ENCODE measurements at regions not wholly inside any gene's neighbourhood (a gene's known extent, or its start where the extent isn't known, plus 50 kb on each side); places are given as distances from the start of the nearest gene placed in this dataset.

DNA sequence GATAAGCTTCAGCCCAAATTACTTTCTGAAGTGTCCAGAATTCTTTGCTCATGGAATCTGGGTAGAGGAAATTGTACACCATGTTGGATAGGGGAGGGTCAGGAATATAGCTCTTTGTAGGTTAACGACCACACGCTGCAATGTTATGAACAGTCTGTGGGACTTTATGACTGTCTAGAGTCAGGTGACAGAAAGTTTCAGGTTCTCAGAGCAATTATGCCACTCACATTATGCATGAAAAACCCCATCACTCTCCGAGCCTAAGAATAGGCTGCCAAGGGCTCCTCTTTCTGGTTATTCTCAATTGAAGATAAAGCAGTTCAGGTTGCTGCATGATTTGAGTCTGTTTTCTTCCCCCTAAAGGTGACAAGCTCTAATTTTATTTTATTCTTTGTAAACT lies 430.9 kb downstream of the ATP23 start:
- no peak for DNase-seq
- Mint-ChIP-seq H3K4me1 (no peaks in the 10 kb centered on the region), H3K27ac (no peak overlapping the region), H3K36me3 (ENCODE audit: low read depth) (no peaks in the 10 kb centered on the region), H3K9me3 (no peaks in the 10 kb centered on the region), H3K27me3 (no peaks in the 10 kb centered on the region), H3K4me3 (no peak overlapping the region)
- ChIA-PET CTCF (no interaction called here), POLR2A (no interaction called here)

DNA sequence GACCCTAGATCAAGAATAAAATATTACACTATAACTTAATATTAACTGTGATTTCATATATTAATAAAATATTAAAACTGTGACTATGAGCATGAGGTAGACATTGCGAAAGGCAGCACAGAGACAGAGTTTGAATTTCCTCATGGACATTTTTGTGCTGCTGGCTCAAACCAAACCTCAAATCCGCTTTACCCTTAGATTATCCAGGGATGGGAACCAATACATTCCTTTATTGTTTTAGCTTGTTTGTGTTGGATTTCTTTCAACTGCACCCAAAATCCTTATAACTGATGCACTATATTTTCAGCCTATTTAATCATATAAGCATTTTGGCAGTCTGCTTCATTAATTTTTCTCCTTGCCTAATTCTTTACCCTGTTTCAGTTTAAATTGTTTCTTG lies 436.7 kb downstream of the ATP23 start:
- Mint-ChIP-seq H3K4me1 (no peaks in the 10 kb centered on the region), H3K36me3 (ENCODE audit: low read depth) (no peaks in the 10 kb centered on the region), H3K27me3 (peaks cover 6% of the 10 kb centered on the region), H3K4me3 (no peak overlapping the region), H3K27ac (no peak overlapping the region), H3K9me3 (no peaks in the 10 kb centered on the region)
- POLR2A ChIA-PET: no interaction called here
- DNase-seq: no peak
- CTCF ChIA-PET: no interaction called here

DNA sequence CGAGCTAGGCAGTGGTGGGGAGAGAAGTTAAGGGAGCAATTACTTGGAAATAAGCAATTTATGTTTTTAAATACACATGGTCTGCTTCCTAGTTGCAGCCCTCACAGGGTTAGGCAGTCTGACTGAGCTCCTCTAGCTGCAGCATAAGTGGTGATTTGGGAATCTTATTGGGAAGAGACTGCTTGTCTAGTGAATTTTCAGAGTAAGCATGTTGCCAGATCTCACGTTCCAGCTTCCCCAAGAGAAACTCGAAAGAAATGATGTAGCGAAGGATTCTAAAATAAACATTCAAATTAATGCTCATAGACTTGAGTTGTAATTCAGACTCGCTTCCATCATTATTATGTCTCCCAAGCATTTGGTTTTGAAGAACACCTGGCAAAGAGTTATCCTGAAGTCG lies 440.2 kb downstream of the ATP23 start:
- no peak for DNase-seq
- ChIA-PET POLR2A (no interaction called here), CTCF (interaction anchor here (1.0 kb wide), 1 partner anchor 62 kb away, joined by 3 read pairs; no protein-coding TSS in a partner anchor)
- no peaks in the 10 kb centered on the region for H3K9me3 Mint-ChIP-seq
- no peak overlapping the region for H3K27ac Mint-ChIP-seq
- H3K27me3 Mint-ChIP-seq: peaks cover 8% of the 10 kb centered on the region
- H3K36me3 Mint-ChIP-seq (ENCODE audit: low read depth): no peaks in the 10 kb centered on the region
- no peaks in the 10 kb centered on the region for H3K4me1 Mint-ChIP-seq
- no peak overlapping the region for H3K4me3 Mint-ChIP-seq

DNA sequence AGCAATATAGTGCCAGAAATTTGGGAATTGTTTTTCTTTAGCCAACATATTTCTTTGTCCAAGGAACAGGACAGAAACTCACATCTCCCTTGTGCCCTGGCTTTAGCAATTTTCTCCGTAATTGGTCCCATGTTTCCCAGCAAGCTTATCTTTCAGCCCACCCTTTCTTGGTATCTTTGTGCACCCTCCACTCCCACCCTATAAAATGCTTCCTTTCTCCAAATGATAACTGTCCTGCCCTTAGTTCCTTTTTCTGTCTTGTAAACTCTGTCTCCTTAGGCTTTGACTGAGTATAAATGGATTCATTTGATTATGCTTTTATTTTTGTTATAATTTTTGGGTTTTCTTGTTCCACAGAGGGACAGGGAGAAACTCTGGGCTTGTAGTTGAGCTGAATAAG lies 442.8 kb downstream of the ATP23 start:
- Mint-ChIP-seq H3K27me3 (peaks cover 8% of the 10 kb centered on the region), H3K27ac (no peak overlapping the region), H3K4me3 (no peak overlapping the region), H3K9me3 (no peaks in the 10 kb centered on the region), H3K36me3 (ENCODE audit: low read depth) (no peaks in the 10 kb centered on the region), H3K4me1 (no peaks in the 10 kb centered on the region)
- CTCF ChIA-PET: no interaction called here
- DNase-seq: no peak
- POLR2A ChIA-PET: no interaction called here

DNA sequence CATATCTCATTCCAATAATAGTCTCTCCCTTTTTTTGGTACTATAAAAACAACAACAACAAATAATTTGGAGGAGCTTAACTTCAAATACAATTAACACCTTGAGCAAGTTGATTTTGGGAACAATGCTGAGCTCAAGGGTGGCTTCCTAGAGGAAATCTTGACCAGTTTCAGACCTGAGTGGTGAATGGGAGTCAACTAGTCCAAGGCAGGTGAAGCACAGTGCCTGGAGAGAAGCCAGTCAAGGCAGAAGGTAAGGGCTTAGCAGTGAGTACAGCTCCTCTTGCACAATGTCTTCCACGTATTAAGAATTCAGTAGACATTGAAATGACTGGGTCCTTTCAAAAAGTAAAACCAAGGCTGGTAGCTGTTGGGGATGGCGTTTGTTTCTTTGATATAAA lies 444.8 kb downstream of the ATP23 start:
- ChIA-PET CTCF (no interaction called here), POLR2A (no interaction called here)
- no peaks in the 10 kb centered on the region for H3K9me3 Mint-ChIP-seq
- no peaks in the 10 kb centered on the region for H3K36me3 Mint-ChIP-seq (ENCODE audit: low read depth)
- no peak overlapping the region for H3K4me3 Mint-ChIP-seq
- no peaks in the 10 kb centered on the region for H3K4me1 Mint-ChIP-seq
- no peak overlapping the region for H3K27ac Mint-ChIP-seq
- no peak for DNase-seq
- H3K27me3 Mint-ChIP-seq: peaks cover 6% of the 10 kb centered on the region

DNA sequence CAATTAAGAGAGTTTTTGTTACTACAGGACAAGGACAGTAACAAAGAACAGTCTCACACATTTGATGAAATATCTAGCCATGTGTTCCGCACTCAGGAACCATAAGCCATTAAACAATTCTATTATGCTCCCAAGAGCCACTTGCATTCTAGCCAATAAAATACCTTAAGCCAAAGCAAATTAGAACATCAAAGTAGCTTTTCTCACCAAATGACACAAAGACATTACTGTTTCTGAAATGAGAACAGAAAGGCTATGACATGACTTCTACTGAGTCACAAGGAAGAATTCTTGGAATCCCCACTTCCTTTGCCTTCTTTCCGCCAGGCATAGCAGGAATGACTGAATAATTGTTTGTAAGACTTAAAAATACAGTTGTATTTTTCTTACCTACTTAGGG lies 445.8 kb downstream of the ATP23 start:
- DNase-seq: no peak
- CTCF ChIA-PET: no interaction called here
- Mint-ChIP-seq H3K27me3 (peaks cover 2% of the 10 kb centered on the region), H3K4me3 (no peak overlapping the region), H3K27ac (no peak overlapping the region), H3K36me3 (ENCODE audit: low read depth) (no peaks in the 10 kb centered on the region), H3K4me1 (no peaks in the 10 kb centered on the region), H3K9me3 (no peaks in the 10 kb centered on the region)
- POLR2A ChIA-PET: no interaction called here

DNA sequence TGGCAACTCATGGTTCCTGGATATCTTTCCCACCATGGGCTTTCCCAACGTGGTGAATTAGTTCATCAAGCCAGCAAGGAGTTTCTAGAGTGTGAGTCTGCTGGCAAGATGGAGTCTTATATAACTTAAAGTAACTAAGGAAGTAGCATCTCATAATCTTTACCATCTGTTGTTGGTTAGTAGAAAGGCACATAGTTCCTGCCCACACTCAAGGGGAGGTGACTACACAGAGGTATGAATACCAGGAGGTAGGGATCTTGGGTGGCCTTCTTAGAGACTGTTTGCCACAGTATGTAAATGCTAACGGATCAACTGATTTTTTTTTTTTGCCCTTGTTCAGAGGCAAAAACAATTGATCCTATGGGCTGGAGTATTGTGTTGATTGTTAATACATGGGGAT lies 446.9 kb downstream of the ATP23 start:
- Mint-ChIP-seq H3K4me1 (no peaks in the 10 kb centered on the region), H3K27ac (no peak overlapping the region), H3K27me3 (peaks cover 2% of the 10 kb centered on the region), H3K9me3 (no peaks in the 10 kb centered on the region), H3K36me3 (ENCODE audit: low read depth) (no peaks in the 10 kb centered on the region), H3K4me3 (no peak overlapping the region)
- DNase-seq: no peak
- CTCF ChIA-PET: no interaction called here
- POLR2A ChIA-PET: no interaction called here

DNA sequence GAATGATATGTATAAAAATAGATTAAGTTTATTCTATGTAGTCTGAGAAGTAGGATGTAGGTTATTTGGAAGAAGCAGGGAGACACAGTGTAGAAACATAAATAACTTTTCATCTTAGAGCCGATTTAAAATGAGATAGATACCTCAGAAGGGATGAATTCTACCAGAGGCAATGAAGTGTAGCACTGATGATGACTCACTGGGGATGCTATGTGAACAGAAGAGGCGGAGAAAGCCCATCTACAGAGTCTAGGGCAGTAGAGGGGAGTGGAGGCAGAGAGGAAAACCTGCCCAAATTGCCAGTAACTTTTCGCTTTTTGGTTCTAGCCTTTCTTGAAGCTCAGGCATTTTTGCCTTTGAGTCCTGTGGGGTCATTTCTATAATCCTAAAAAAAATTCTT lies 451.8 kb downstream of the ATP23 start:
- Mint-ChIP-seq H3K27ac (no peak overlapping the region), H3K9me3 (no peaks in the 10 kb centered on the region), H3K4me1 (no peaks in the 10 kb centered on the region), H3K36me3 (ENCODE audit: low read depth) (no peaks in the 10 kb centered on the region), H3K27me3 (no peaks in the 10 kb centered on the region), H3K4me3 (no peak overlapping the region)
- DNase-seq: no peak
- ChIA-PET POLR2A (no interaction called here), CTCF (no interaction called here)

DNA sequence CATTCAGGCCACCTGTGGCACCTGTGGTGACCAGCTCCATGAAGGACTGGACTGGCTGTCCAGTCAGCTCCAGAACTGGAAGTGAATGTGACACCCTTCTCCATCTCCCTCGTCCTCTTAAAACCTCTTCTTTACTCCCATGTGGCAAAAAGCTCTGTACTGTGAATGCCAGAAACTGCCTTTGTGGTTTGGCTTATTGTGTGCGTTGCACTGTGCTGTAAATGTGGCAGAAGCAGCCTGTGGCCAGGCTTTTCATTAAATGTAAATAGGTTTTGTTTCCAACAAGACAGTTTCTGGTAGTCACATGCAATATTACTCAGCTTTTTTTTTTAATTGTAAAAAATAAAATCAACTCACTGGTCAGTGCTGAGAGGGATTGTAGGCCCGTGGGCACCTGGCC lies 453.7 kb downstream of the ATP23 start:
- H3K27ac Mint-ChIP-seq: no peak overlapping the region
- no peak overlapping the region for H3K4me3 Mint-ChIP-seq
- no peak for DNase-seq
- CTCF ChIA-PET: no interaction called here
- POLR2A ChIA-PET: no interaction called here
- H3K4me1 Mint-ChIP-seq: no peaks in the 10 kb centered on the region
- no peaks in the 10 kb centered on the region for H3K27me3 Mint-ChIP-seq
- H3K9me3 Mint-ChIP-seq: peaks cover 3% of the 10 kb centered on the region
- H3K36me3 Mint-ChIP-seq (ENCODE audit: low read depth): no peaks in the 10 kb centered on the region

DNA sequence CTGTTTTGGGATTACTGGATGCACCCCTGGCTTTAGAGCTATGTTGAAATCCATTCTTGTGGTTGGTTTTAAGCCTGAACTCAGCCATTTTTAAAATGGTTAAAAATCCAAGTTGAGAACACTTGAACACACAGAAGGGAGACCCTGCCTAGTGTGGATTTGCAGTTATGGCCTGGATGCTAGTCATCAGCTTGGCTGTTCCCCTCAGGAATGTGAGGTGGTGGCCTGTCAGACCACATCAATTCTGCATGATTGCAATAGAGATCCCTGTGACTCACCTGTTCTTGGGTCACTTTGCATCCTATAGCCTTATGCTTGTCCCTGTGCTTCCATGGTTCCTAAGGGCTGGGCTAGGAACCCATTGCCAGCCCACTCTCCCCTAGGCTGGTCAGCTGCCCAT lies 454.1 kb downstream of the ATP23 start:
- DNase-seq: no peak
- POLR2A ChIA-PET: no interaction called here
- CTCF ChIA-PET: no interaction called here

DNA sequence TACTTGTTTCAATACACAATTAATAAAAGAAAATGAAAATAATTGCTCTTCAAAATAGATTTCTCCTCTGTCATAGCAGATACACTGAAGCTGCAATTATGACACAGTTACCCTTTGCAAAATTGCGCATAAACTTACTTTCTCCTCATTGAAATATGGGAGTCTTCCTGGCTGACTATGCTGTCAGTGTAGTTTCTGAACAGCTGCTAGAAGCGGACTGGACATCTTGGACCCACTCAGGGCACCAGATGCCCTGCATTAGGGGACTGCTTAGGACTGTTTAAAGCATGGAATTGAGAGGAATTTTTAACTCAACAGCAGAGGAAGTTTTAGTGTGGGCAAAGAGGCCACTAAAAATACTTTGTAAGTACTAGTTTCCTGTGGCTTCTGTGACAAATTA lies 454.9 kb downstream of the ATP23 start:
- ChIA-PET CTCF (no interaction called here), POLR2A (no interaction called here)
- no peak for DNase-seq
- Mint-ChIP-seq H3K9me3 (peaks cover 3% of the 10 kb centered on the region), H3K27ac (no peak overlapping the region), H3K4me1 (no peaks in the 10 kb centered on the region), H3K36me3 (ENCODE audit: low read depth) (no peaks in the 10 kb centered on the region), H3K27me3 (no peaks in the 10 kb centered on the region), H3K4me3 (no peak overlapping the region)

More for the DNA sequence above, 454.1 kb downstream of the ATP23 start:
- H3K9me3 Mint-ChIP-seq: peaks cover 3% of the 10 kb centered on the region
- no peaks in the 10 kb centered on the region for H3K36me3 Mint-ChIP-seq (ENCODE audit: low read depth)
- no peak overlapping the region for H3K27ac Mint-ChIP-seq
- H3K4me1 Mint-ChIP-seq: no peaks in the 10 kb centered on the region
- no peaks in the 10 kb centered on the region for H3K27me3 Mint-ChIP-seq
- H3K4me3 Mint-ChIP-seq: no peak overlapping the region

DNA sequence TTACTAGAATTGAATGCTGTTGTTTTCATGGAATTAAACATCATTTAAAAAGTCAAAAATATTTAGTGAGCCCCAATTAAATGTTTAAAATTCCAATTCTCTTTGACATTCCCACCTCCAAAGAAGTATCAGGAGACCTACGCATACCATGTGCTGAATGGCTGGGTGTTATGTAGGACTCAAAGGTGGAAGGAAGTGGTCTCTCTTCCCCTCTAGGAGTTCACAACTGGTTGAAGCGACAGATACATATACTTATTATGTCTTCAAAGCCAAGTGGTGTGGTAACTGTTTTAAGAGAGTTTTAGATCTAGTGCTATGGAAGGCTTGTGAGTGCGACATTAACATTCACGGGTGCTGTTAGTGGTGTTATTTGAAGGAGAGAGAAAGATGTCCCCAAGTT lies 464.0 kb downstream of the ATP23 start:
- ChIA-PET CTCF (no interaction called here), POLR2A (no interaction called here)
- H3K4me1 Mint-ChIP-seq: no peaks in the 10 kb centered on the region
- no peaks in the 10 kb centered on the region for H3K9me3 Mint-ChIP-seq
- H3K27ac Mint-ChIP-seq: no peak overlapping the region
- H3K36me3 Mint-ChIP-seq (ENCODE audit: low read depth): no peaks in the 10 kb centered on the region
- no peak overlapping the region for H3K4me3 Mint-ChIP-seq
- H3K27me3 Mint-ChIP-seq: no peaks in the 10 kb centered on the region
- DNase-seq: no peak

DNA sequence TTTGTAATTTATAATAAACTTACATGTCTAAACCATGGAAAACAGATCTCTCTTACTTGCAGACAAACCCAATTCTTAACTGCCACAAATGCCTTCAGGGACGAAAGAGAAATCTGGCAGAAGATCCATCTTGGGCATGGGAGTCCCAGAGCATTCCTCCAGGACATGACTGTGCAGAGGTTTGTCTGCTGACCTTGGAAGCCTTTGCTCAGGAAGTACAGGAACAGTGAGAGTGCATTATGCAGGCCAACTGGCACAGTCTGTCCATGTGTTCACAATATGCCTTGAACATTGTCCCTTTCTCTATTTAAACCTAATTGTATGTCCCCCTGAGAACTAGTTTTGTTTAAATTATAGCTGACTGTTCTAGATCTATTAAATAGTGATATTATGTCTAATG lies 467.1 kb downstream of the ATP23 start:
- H3K9me3 Mint-ChIP-seq: no peaks in the 10 kb centered on the region
- H3K27ac Mint-ChIP-seq: no peak overlapping the region
- H3K4me3 Mint-ChIP-seq: no peak overlapping the region
- H3K27me3 Mint-ChIP-seq: peaks cover 3% of the 10 kb centered on the region
- ChIA-PET CTCF (no interaction called here), POLR2A (no interaction called here)
- no peaks in the 10 kb centered on the region for H3K36me3 Mint-ChIP-seq (ENCODE audit: low read depth)
- H3K4me1 Mint-ChIP-seq: no peaks in the 10 kb centered on the region
- no peak for DNase-seq

DNA sequence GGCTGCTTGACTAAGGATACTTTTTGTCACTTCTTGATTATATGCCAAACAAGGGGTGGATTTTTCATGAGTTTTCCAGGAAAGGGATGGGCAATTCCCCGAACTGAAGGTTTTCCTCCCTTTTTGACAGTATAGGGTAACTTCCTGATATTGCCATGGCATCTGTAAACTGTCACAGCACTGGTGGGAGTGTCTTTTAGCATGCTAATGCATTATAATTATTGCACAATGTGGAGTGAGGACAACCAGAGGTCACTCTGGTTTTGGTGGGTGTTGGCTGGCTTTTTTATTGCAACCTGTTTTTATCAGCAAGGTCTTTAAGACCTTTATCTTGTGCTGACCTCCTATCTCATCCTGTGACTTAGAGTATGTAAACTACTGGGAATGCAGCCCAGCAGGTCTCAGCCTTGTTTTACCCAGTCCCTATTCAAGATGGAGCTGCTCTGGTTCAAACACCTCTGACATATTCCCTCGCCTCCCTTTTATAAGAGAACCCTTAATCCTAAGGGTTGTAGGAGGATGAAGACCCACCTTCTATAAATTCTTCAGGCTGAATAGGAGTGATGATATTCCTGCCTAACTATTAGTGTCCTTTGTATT lies 471.2 kb downstream of the ATP23 start:
- H3K27me3 Mint-ChIP-seq: peaks cover 6% of the 10 kb centered on the region
- CTCF ChIA-PET: interaction anchor here (1.0 kb wide), 1 partner anchor 31 kb away, joined by 3 read pairs; no protein-coding TSS in a partner anchor
- DNase-seq: no peak
- no peak overlapping the region for H3K27ac Mint-ChIP-seq
- H3K4me1 Mint-ChIP-seq: no peaks in the 10 kb centered on the region
- no peak overlapping the region for H3K4me3 Mint-ChIP-seq
- no peaks in the 10 kb centered on the region for H3K9me3 Mint-ChIP-seq
- no peaks in the 10 kb centered on the region for H3K36me3 Mint-ChIP-seq (ENCODE audit: low read depth)
- POLR2A ChIA-PET: interaction anchor here (1.2 kb wide), 1 partner anchor 13 kb away, joined by 6 read pairs; no protein-coding TSS in a partner anchor

DNA sequence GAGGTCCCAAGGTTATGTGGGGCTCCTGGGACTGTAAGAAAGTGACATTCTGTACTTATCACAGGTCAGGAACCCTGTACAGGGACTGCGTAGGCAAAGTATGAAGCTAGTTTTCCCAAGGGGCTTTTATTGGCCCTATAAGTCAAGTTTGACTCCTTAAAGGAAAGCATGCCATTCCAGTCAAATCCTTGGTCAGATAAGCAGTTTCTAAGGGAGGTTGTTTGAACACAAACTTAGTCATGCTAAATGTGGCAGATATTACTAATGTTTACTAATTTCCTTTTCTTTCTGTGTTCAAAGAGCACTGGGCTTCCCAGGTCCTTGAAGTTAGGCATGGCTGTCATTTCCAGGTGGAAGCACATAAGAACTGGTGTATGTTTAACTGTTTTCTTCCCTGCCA lies 472.4 kb downstream of the ATP23 start:
- POLR2A ChIA-PET: interaction anchor here (1.2 kb wide), 1 partner anchor 12 kb away, joined by 6 read pairs; no protein-coding TSS in a partner anchor
- peaks cover 6% of the 10 kb centered on the region for H3K27me3 Mint-ChIP-seq
- DNase-seq: no peak
- no peak overlapping the region for H3K4me3 Mint-ChIP-seq
- no peaks in the 10 kb centered on the region for H3K36me3 Mint-ChIP-seq (ENCODE audit: low read depth)
- CTCF ChIA-PET: no interaction called here
- no peak overlapping the region for H3K27ac Mint-ChIP-seq
- H3K9me3 Mint-ChIP-seq: no peaks in the 10 kb centered on the region
- H3K4me1 Mint-ChIP-seq: no peaks in the 10 kb centered on the region

Measured in activated CD4-positive, alpha-beta memory T cell treated with anti-CD3 and anti-CD28 coated beads, Interleukin-2, amount 10 ng/mL, durations not matched to agents 7 days and 5 days (primary cell).